KMS-11 (cell line): ENCODE measurements at regions not wholly inside any gene's neighbourhood (a gene's known extent, or its start where the extent isn't known, plus 50 kb on each side); places are given as distances from the start of the nearest gene placed in this dataset.

Source experiments
- H2AFZ ChIP-seq: fragments of 200-600 bp; sonication (generic); 2 replicates; pipeline ENCODE4 v1.6.1; 2016; ENCODE audit warnings: antibody characterized with exemption, mixed run types, low read depth
- H3K27ac ChIP-seq: fragments of 200-600 bp; sonication (generic); 2 replicates; pipeline ENCODE4 v1.6.1; 2016; ENCODE audit warnings: mild to moderate bottlenecking, mixed run types
- H3K27me3 ChIP-seq: fragments of 200-600 bp; sonication (generic); 2 replicates; pipeline ENCODE4 v1.6.1; 2017; ENCODE audit warnings: mild to moderate bottlenecking, low read depth, mixed run types, moderate library complexity; ENCODE audit not compliant: insufficient read depth
- H3K36me3 ChIP-seq: fragments of 200-600 bp; sonication (generic); 2 replicates; pipeline ENCODE4 v1.6.1; 2017; ENCODE audit warnings: mild to moderate bottlenecking, mixed run types; ENCODE audit not compliant: insufficient read depth
- H3K4me1 ChIP-seq: fragments of 200-600 bp; sonication (generic); 2 replicates; pipeline ENCODE4 v1.6.1; 2016; ENCODE audit warnings: mild to moderate bottlenecking, low read depth, mixed run types; ENCODE audit not compliant: poor library complexity, severe bottlenecking
- H3K4me2 ChIP-seq: fragments of 200-600 bp; sonication (generic); 2 replicates; pipeline ENCODE4 v1.7.0; 2016; ENCODE audit warnings: mild to moderate bottlenecking, mixed run types
- H3K4me3 ChIP-seq: fragments of 200-600 bp; sonication (generic); IDR thresholded peaks from 2 replicates; pipeline ENCODE4 v1.6.1; 2017; ENCODE audit warnings: low read depth, low read length, mixed read lengths; ENCODE audit not compliant: insufficient read depth
- H3K79me2 ChIP-seq: fragments of 200-600 bp; sonication (generic); 2 replicates; pipeline ENCODE4 v1.6.1; 2016; ENCODE audit warnings: low read depth, mixed run types; ENCODE audit not compliant: insufficient read depth
- H3K9ac ChIP-seq: fragments of 200-600 bp; sonication (generic); 2 replicates; pipeline ENCODE4 v1.6.1; 2016; ENCODE audit warnings: mild to moderate bottlenecking, mixed run types
- H4K20me1 ChIP-seq: fragments of 200-600 bp; sonication (generic); 2 replicates; pipeline ENCODE4 v1.6.1; 2016; ENCODE audit warnings: mild to moderate bottlenecking, mixed run types; ENCODE audit not compliant: insufficient read depth
- CTCF ChIP-seq: fragments of 200-600 bp; sonication (generic); conservative IDR thresholded peaks from 2 replicates; pipeline ENCODE4 v1.6.1; 2017; ENCODE audit warnings: low read depth, mild to moderate bottlenecking, antibody characterized with exemption, low read length, moderate library complexity, mixed read lengths

GRCh38 chr1:66438062-66438461 is 95.9 kb upstream of the SGIP1 start:
- Histone ChIP-seq H3K4me3 (no peak overlapping the region), H3K27ac (no peak overlapping the region), H2AFZ (no peak overlapping the region), H3K79me2 (no peaks in the 10 kb centered on the region), H3K27me3 (no peaks in the 10 kb centered on the region), H3K4me1 (peaks cover 34% of the 10 kb centered on the region), H3K4me2 (no peak overlapping the region), H3K36me3 (no peaks in the 10 kb centered on the region), H3K9ac (no peak overlapping the region), H4K20me1 (no peaks in the 10 kb centered on the region)
- TF ChIP-seq CTCF = no peak

- Histone ChIP-seq H3K27ac (no peak overlapping the region), H2AFZ (no peak overlapping the region), H4K20me1 (no peaks in the 10 kb centered on the region), H3K36me3 (no peaks in the 10 kb centered on the region), H3K4me3 (no peak overlapping the region), H3K4me2 (no peak overlapping the region), H3K79me2 (no peaks in the 10 kb centered on the region), H3K9ac (no peak overlapping the region), H3K27me3 (no peaks in the 10 kb centered on the region), H3K4me1 (peaks cover 30% of the 10 kb centered on the region)
- no peak for TF ChIP-seq CTCF
These were observed 95.5 kb upstream of the SGIP1 start for GRCh38 chr1:66438501-66438900.

DNA sequence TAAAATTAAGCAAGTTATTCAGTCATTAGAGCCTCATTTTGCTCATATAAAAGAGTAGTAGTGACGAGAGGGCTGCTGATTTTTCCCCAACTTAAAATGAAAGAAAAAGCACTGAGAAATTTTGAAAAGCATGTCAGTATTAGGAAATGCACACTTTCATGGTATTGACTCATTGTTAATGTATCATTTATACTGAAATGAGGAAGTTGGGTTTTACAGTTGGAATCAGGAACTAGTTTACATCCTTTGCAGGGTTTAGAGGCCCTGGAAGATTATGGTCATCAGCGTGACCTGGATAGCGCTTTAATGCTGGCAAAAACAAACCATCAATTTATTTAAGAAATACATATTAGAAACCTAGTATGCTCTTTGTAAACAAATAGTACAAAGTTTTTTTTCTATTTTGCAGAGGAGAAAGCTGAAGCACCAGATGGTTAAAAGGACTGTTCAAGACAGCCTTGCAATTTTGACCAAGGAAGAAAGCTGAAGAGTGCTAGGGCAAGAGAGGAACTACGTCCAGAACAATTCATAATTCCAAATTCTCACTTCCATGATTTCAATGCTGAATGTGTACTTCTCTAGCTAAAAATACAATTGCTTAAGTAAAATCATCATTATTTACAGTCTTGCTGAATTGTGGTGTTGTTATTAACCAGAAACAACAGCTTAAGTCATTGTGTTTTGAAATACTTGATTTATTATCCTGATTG is 94.8 kb upstream of the SGIP1 start:
- Histone ChIP-seq H3K36me3 (no peaks in the 10 kb centered on the region), H3K4me1 (peaks cover 23% of the 10 kb centered on the region), H3K27me3 (no peaks in the 10 kb centered on the region), H3K4me2 (no peak overlapping the region), H2AFZ (no peak overlapping the region), H4K20me1 (no peaks in the 10 kb centered on the region), H3K4me3 (no peak overlapping the region), H3K27ac (no peak overlapping the region), H3K79me2 (no peaks in the 10 kb centered on the region), H3K9ac (no peak overlapping the region)
- TF ChIP-seq CTCF = no peak

DNA sequence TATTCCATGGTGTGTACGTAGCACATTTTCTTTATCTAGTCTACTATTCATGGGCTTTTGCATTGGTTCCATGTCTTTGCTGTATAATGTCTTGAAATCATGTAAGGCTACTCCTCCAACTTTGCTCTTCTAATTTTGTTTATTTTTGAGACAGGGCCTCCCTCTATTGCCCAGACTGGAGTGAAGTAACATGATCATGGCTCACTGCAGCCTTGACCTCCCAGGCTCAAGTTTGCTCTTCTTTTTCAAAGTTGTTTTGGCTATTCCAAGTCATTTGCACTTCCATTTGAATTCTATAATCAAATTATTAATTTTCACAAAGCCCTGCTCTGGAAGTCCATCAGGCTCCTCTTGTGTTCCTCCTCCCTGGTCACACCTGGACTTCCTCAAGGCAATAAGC is 90.2 kb upstream of the SGIP1 start:
- H3K4me1 ChIP-seq = peaks cover 22% of the 10 kb centered on the region
- no peaks in the 10 kb centered on the region for H3K27me3 ChIP-seq
- H3K79me2 ChIP-seq = no peaks in the 10 kb centered on the region
- TF ChIP-seq CTCF = no peak
- no peak overlapping the region for H3K4me2 ChIP-seq
- no peak overlapping the region for H3K27ac ChIP-seq
- H3K36me3 ChIP-seq = no peaks in the 10 kb centered on the region
- no peak overlapping the region for H2AFZ ChIP-seq
- H3K9ac ChIP-seq = no peak overlapping the region
- H4K20me1 ChIP-seq = no peaks in the 10 kb centered on the region
- no peak overlapping the region for H3K4me3 ChIP-seq
